Calu3 (cell line): ENCODE measurements at regions not wholly inside any gene's neighbourhood (a gene's known extent, or its start where the extent isn't known, plus 50 kb on each side); places are given as distances from the start of the nearest gene placed in this dataset.

Experiments used
- BruUV-seq: library from RNA; stranded (reverse); fragments of 400-500 nt; replicated peaks from 2 replicates; lab custom pipeline; 2021; lab: Mats Ljungman, UMichigan
- CTCF ChIA-PET: fragments of 300-600 bp; sonication (Branson Sonifier 250); formaldehyde crosslinking; loops from one replicate; lab custom pipeline; 2022; ENCODE audit warnings: antibody characterized with exemption; lab: Charles Lee
- DNase-seq: peaks from one replicate; pipeline ENCODE4 v3.0.0; 2022
- H3K27ac Mint-ChIP-seq: one replicate; pipeline ENCODE4 v1.8.0; 2022; ENCODE audit warnings: mixed read lengths; ENCODE audit not compliant: unreplicated experiment
- H3K27me3 Mint-ChIP-seq: one replicate; pipeline ENCODE4 v1.8.0; 2022; ENCODE audit warnings: mixed read lengths; ENCODE audit not compliant: unreplicated experiment
- H3K36me3 Mint-ChIP-seq: one replicate; pipeline ENCODE4 v1.8.0; 2022; ENCODE audit warnings: mild to moderate bottlenecking, moderate library complexity, mixed read lengths; ENCODE audit not compliant: insufficient read depth, unreplicated experiment
- H3K4me1 Mint-ChIP-seq: one replicate; pipeline ENCODE4 v1.8.0; 2022; ENCODE audit warnings: mild to moderate bottlenecking, low read depth, mixed read lengths; ENCODE audit not compliant: unreplicated experiment
- H3K4me3 Mint-ChIP-seq: one replicate; pipeline ENCODE4 v1.8.0; 2022; ENCODE audit warnings: mild to moderate bottlenecking, low read depth, moderate library complexity, mixed read lengths; ENCODE audit not compliant: unreplicated experiment
- H3K9me3 Mint-ChIP-seq: one replicate; pipeline ENCODE4 v1.8.0; 2022; ENCODE audit warnings: low read depth, mixed read lengths; ENCODE audit not compliant: unreplicated experiment
- intact Hi-C: fragments of 100-400 bp; cut with micrococcal nuclease; formaldehyde crosslinking; loops from one replicate; pipeline ENCODE4 v1.10.0; 2022; ENCODE audit not compliant: unreplicated experiment
- TF ChIP-seq, protein P1 (sequence below): fragments of 200-600 bp; IDR thresholded peaks from one replicate; pipeline ENCODE4 v1.8.0; 2022; ENCODE audit warnings: antibody characterized with exemption; ENCODE audit not compliant: unreplicated experiment

GRCh38 chr11:106475181-106475580, 397.7 kb downstream of the AASDHPPT start:
- TF ChIP-seq, protein P1, sequence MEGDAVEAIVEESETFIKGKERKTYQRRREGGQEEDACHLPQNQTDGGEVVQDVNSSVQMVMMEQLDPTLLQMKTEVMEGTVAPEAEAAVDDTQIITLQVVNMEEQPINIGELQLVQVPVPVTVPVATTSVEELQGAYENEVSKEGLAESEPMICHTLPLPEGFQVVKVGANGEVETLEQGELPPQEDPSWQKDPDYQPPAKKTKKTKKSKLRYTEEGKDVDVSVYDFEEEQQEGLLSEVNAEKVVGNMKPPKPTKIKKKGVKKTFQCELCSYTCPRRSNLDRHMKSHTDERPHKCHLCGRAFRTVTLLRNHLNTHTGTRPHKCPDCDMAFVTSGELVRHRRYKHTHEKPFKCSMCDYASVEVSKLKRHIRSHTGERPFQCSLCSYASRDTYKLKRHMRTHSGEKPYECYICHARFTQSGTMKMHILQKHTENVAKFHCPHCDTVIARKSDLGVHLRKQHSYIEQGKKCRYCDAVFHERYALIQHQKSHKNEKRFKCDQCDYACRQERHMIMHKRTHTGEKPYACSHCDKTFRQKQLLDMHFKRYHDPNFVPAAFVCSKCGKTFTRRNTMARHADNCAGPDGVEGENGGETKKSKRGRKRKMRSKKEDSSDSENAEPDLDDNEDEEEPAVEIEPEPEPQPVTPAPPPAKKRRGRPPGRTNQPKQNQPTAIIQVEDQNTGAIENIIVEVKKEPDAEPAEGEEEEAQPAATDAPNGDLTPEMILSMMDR: no peak
- Mint-ChIP-seq H3K36me3 (no peaks in the 10 kb centered on the region), H3K4me1 (peaks cover under 1% of the 10 kb centered on the region), H3K9me3 (peaks cover under 1% of the 10 kb centered on the region), H3K27me3 (no peaks in the 10 kb centered on the region), H3K4me3 (no peak overlapping the region), H3K27ac (no peak overlapping the region)
- CTCF ChIA-PET: no interaction called here
- BruUV-seq: no TSS peak
- DNase-seq: no peak
- intact Hi-C loops: no loop called here

DNA sequence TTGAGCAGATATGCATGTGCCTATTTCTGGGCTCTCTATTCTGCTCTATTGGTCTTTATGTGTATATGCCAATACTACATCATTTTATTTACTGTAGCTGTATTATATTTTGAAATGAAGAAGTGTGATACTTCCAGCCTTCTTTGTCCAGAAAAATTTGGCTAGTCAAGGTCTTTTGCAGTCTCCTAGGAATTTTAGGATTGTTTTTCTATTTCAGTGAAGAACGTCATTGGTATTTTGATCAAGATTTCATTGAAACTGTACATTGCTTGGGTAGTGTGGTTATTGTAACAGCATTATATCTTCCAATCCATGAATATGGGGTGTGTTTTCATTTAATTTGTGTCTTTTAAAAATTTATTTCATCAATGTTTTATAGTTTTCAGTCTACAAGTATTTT, 400.3 kb downstream of the AASDHPPT start:
- no peak for DNase-seq
- intact Hi-C loops: no loop called here
- no TSS peak for BruUV-seq
- no peaks in the 10 kb centered on the region for H3K36me3 Mint-ChIP-seq
- CTCF ChIA-PET: no interaction called here
- peaks cover 6% of the 10 kb centered on the region for H3K9me3 Mint-ChIP-seq
- no peaks in the 10 kb centered on the region for H3K27me3 Mint-ChIP-seq
- TF ChIP-seq, protein P1: no peak
- peaks cover 7% of the 10 kb centered on the region for H3K4me1 Mint-ChIP-seq
- H3K4me3 Mint-ChIP-seq: no peak overlapping the region
- H3K27ac Mint-ChIP-seq: no peak overlapping the region

- intact Hi-C loops: no loop called here
- no peak overlapping the region for H3K27ac Mint-ChIP-seq
- no peaks in the 10 kb centered on the region for H3K36me3 Mint-ChIP-seq
- H3K27me3 Mint-ChIP-seq: no peaks in the 10 kb centered on the region
- no TSS peak for BruUV-seq
- peaks cover 7% of the 10 kb centered on the region for H3K4me1 Mint-ChIP-seq
- no peak overlapping the region for H3K4me3 Mint-ChIP-seq
- CTCF ChIA-PET: no interaction called here
- DNase-seq: no peak
- TF ChIP-seq, protein P1: no peak
- H3K9me3 Mint-ChIP-seq: peaks cover 6% of the 10 kb centered on the region
These were observed 402.2 kb downstream of the AASDHPPT start for GRCh38 chr11:106479646-106480045.

DNA sequence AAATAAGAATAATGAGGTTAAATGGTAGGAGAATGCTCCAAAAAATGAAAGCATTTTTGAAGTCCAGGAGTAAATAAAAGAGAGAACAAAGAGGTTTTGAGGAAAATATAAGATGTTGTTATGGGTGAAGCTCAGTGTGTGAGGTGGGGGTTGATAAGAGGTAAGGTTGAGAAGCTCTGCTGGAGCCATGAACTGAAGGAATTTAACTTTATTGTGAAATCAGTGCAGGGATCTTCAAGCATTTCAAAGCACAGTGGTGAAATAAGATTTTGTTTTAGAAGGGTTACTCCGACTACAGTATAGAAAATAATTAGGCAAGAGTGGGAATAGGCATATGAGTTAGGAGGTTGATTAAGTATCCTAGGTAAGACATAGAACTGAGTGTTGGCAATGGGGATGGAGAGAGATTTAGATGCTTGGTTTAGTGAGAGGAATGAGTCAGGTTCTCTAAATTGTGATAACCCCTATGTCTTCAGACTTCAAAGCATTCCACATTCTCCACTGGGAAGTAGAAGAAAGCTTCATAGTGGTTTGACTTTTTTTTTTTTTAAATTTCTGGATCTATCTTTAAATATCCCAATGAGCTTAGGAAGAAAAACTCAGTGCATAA, 403.2 kb downstream of the AASDHPPT start:
- no peak overlapping the region for H3K4me3 Mint-ChIP-seq
- H3K9me3 Mint-ChIP-seq: peaks cover 6% of the 10 kb centered on the region
- no peak overlapping the region for H3K27ac Mint-ChIP-seq
- BruUV-seq: no TSS peak
- CTCF ChIA-PET: no interaction called here
- no peak for DNase-seq
- no peaks in the 10 kb centered on the region for H3K36me3 Mint-ChIP-seq
- intact Hi-C loops: no loop called here
- H3K4me1 Mint-ChIP-seq: peaks cover 7% of the 10 kb centered on the region
- TF ChIP-seq, protein P1: no peak
- no peaks in the 10 kb centered on the region for H3K27me3 Mint-ChIP-seq
